H1 (cell line): ENCODE measurements at regions not wholly inside any gene's neighbourhood (a gene's known extent, or its start where the extent isn't known, plus 50 kb on each side); places are given as distances from the start of the nearest gene placed in this dataset.

ENCODE experiments used
- BACH1 ChIP-seq: IDR thresholded peaks from 2 replicates; pipeline ENCODE4 v1.6.1; 2012; ENCODE audit warnings: low read length, improper control_type of control experiment
- BCL11A ChIP-seq, 2 experiments: IDR thresholded peaks; one replicate each; pipeline ENCODE4 v1.6.1; 2011; ENCODE audit warnings: low read depth in 2 of 2, low read length in 2 of 2, mild to moderate bottlenecking in 2 of 2
- CTCF ChIP-seq, 3 experiments: IDR thresholded peaks; 1 replicate in 2 of 3; 2 replicates in 1 of 3; pipeline versions ENCODE4 v1.5.1 to v1.6.1; 2011; ENCODE audit warnings: low read length in 3 of 3, mild to moderate bottlenecking in 3 of 3, inconsistent platforms in 2 of 3, low read depth in 1 of 3, moderate library complexity in 1 of 3; ENCODE audit not compliant: insufficient read depth in 1 of 3; ENCODE audit errors: control extremely low read depth in 1 of 3
- GTF2F1 ChIP-seq: IDR thresholded peaks from 2 replicates; pipeline ENCODE4 v1.6.1; 2012; ENCODE audit warnings: low read depth, low read length, improper control_type of control experiment, borderline replicate concordance
- KDM1A ChIP-seq: fragments of 200-600, 300-600 bp; sonication (generic); IDR thresholded peaks from 2 replicates; pipeline ENCODE4 v1.7.1; 2016; ENCODE audit warnings: mild to moderate bottlenecking, low read length, borderline replicate concordance
- SIN3A ChIP-seq, 2 experiments: IDR thresholded peaks in 1 of 2; conservative IDR thresholded peaks in 1 of 2; 2 replicates each; pipeline ENCODE4 v1.6.1; 2011 to 2012; ENCODE audit warnings: low read length in 2 of 2, improper control_type of control experiment in 1 of 2, low read depth in 1 of 2, mild to moderate bottlenecking in 1 of 2

- TF ChIP-seq BCL11A (IDR thresholded peaks at IDR 0.05; ENCODE audit: low read depth in 2 of 2, low read length in 2 of 2) (no peak), CTCF (IDR thresholded peaks at IDR 0.05; ENCODE audit: control extremely low read depth in 1 of 3, insufficient read depth in 1 of 3, low read depth in 1 of 3, low read length in 3 of 3) (no peak), KDM1A (no peak), GTF2F1 (no peak), BACH1 (no peak), SIN3A (conservative IDR thresholded peaks at IDR 0.05 in 1 of 2, IDR thresholded peaks at IDR 0.05 in 1 of 2; ENCODE audit: low read depth in 1 of 2, low read length in 2 of 2) (no peak)
These were observed 93.7 kb upstream of the CBLN4 start (continued) for GRCh38 chr20:56098981-56099500.
